ENCODE measurements at regions not wholly inside any gene's neighbourhood (a gene's known extent, or its start where the extent isn't known, plus 50 kb on each side); places are given as distances from the start of the nearest gene placed in this dataset.

- TF ChIP-seq MAZ (IDR thresholded peaks at IDR 0.05; ENCODE audit: borderline replicate concordance, low read depth, low read length) = no peak
- TF ChIP-seq CHD1 (IDR thresholded peaks at IDR 0.05; ENCODE audit: low read depth, low read length) = no peak
Measured at GRCh38 chr6:163707387-163708355, 293.2 kb downstream of the QKI start (continued).

DNA sequence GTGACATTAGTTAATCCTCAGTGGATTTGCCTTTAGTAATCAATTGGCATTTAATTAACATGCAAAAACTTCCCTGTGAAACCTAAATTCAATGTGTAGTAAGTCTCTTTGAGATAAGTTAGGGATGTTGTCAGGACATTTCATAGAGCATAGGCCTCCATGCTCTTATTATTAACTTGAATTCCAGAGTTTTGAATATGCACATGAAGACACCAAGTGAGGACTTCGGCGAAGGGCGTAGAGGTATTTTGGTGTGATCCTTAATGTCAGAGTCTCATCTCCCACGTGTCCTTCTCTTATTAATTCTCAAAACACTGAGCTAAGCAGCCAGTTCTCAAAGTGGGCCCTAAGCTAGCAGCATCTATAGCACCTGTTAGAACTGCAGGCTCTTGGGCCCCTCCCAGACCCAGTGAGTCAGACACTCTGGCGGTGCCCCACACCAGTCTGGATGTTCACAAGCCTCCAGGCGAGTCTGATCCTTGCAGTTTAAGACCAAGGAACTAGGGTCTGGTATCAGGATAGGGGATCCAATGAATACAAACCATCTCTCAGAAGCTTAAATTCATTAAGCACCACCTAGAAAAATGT lies 292.1 kb downstream of the QKI start:
- no peak overlapping the region for H3K4me2 ChIP-seq (ENCODE audit: low read depth, low read length)
- no peak overlapping the region for H3K9ac ChIP-seq (ENCODE audit: low read depth, low read length)
- ATAC-seq (ENCODE audit: low read depth) = no peak
- DNase-seq = no peak
- H4K8ac ChIP-seq (ENCODE audit: low read depth in 2 of 2, low read length in 2 of 2) = no peak overlapping the region
- no peak overlapping the region for H2BK120ac ChIP-seq (ENCODE audit: low read depth, low read length)
- POLR2A ChIA-PET (ENCODE audit: unreplicated experiment) = no interaction called here
- H3K79me1 ChIP-seq (ENCODE audit: low read depth in 1 of 2, low read length in 2 of 2) = no peaks in the 10 kb centered on the region
- CTCF ChIA-PET = interaction anchor here (1.3 to 1.5 kb wide), 2 partner anchors 10 to 25 kb away, joined by 3 read pairs; no protein-coding TSS in a partner anchor
- no peak overlapping the region for H2BK5ac ChIP-seq (ENCODE audit: low read depth, low read length, poor library complexity, severe bottlenecking)
- H2AK5ac ChIP-seq (ENCODE audit: low read depth, low read length) = no peak overlapping the region
- H3K36me3 ChIP-seq (ENCODE audit: control insufficient read depth, insufficient read depth, low read length) = no peaks in the 10 kb centered on the region
- in situ Hi-C loops (cut with MboI; ENCODE audit: low sequenced_read_pairs) (no loop called here), intact Hi-C loops (cut with micrococcal nuclease) (no loop called here), dilution Hi-C loops (cut with HindIII; ENCODE audit: low sequenced_read_pairs, unreplicated experiment) (no loop called here)
- no peak overlapping the region for H2AK9ac ChIP-seq (replicated peaks; ENCODE audit: low read depth, low read length, poor library complexity)
- H3K23ac ChIP-seq (ENCODE audit: low read depth, low read length) = no peak overlapping the region
- no peak overlapping the region for H4K91ac ChIP-seq (ENCODE audit: insufficient read depth, low read depth, low read length)
- H3K27ac ChIP-seq (ENCODE audit: insufficient read depth, low read length) = no peak overlapping the region
- no CpG with 5 or more reads among the region's 6 CpGs for WGBS, 2 experiments (ENCODE audit: extremely low coverage in 2 of 2, insufficient read length in 1 of 2)
- H3K4me3 ChIP-seq (ENCODE audit: insufficient read depth, low read depth, low read length) = no peak overlapping the region
- no peaks in the 10 kb centered on the region for H3K9me1 ChIP-seq (ENCODE audit: insufficient read depth, low read length)
- H3K27me3 ChIP-seq (ENCODE audit: control insufficient read depth, insufficient read depth, low read length) = peaks cover 5% of the 10 kb centered on the region
- H3K14ac ChIP-seq (replicated peaks; ENCODE audit: low read depth, low read length) = no peak overlapping the region
- 0 out of 2 replicates have a peak, but pooled peaks cover 2% of the 10 kb centered on the region for H3K9me3 ChIP-seq (ENCODE audit: control insufficient read depth, insufficient read depth, low read length)
- H3K4ac ChIP-seq (ENCODE audit: low read depth, low read length) = no peak overlapping the region
- no peak overlapping the region for H2BK20ac ChIP-seq (ENCODE audit: low read depth, low read length)
- no peak overlapping the region for H3K56ac ChIP-seq (ENCODE audit: extremely low read depth, insufficient read depth, low read length)
- no TSS peak for BruUV-seq (replicated peaks)
- H2BK15ac ChIP-seq (ENCODE audit: low read depth, low read length) = no peak overlapping the region
- H4K20me1 ChIP-seq (ENCODE audit: insufficient read depth, low read length) = no peaks in the 10 kb centered on the region
- H3K4me1 ChIP-seq (ENCODE audit: control insufficient read depth, insufficient read depth, low read length) = 0 out of 2 replicates have a peak, but pooled peaks cover 1% of the 10 kb centered on the region
- H2AFZ ChIP-seq (replicated peaks; ENCODE audit: low read length, poor library complexity) = no peak overlapping the region
- no peak overlapping the region for H4K5ac ChIP-seq (ENCODE audit: low read depth, low read length)
- H3K18ac ChIP-seq (ENCODE audit: low read depth, low read length) = no peak overlapping the region
- TF ChIP-seq RFX5 (IDR thresholded peaks at IDR 0.05; ENCODE audit: low read depth, low read length) = no peak
- TF ChIP-seq, protein P1, sequence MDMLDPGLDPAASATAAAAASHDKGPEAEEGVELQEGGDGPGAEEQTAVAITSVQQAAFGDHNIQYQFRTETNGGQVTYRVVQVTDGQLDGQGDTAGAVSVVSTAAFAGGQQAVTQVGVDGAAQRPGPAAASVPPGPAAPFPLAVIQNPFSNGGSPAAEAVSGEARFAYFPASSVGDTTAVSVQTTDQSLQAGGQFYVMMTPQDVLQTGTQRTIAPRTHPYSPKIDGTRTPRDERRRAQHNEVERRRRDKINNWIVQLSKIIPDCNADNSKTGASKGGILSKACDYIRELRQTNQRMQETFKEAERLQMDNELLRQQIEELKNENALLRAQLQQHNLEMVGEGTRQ (IDR thresholded peaks at IDR 0.05; ENCODE audit: low read depth, low read length) = no peak
- no peak for TF ChIP-seq CHD1 (IDR thresholded peaks at IDR 0.05; ENCODE audit: low read depth, low read length)
- TF ChIP-seq RCOR1 (IDR thresholded peaks at IDR 0.05; ENCODE audit: insufficient replicate concordance, low read length) = no peak
- no peak for TF ChIP-seq MXI1 (IDR thresholded peaks at IDR 0.05; ENCODE audit: borderline replicate concordance, low read depth, low read length)
- TF ChIP-seq, protein P2, sequence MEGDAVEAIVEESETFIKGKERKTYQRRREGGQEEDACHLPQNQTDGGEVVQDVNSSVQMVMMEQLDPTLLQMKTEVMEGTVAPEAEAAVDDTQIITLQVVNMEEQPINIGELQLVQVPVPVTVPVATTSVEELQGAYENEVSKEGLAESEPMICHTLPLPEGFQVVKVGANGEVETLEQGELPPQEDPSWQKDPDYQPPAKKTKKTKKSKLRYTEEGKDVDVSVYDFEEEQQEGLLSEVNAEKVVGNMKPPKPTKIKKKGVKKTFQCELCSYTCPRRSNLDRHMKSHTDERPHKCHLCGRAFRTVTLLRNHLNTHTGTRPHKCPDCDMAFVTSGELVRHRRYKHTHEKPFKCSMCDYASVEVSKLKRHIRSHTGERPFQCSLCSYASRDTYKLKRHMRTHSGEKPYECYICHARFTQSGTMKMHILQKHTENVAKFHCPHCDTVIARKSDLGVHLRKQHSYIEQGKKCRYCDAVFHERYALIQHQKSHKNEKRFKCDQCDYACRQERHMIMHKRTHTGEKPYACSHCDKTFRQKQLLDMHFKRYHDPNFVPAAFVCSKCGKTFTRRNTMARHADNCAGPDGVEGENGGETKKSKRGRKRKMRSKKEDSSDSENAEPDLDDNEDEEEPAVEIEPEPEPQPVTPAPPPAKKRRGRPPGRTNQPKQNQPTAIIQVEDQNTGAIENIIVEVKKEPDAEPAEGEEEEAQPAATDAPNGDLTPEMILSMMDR (conservative IDR thresholded peaks at IDR 0.05; ENCODE audit: low read depth, low read length) = no peak
- no peak for TF ChIP-seq RAD21 (IDR thresholded peaks at IDR 0.05; ENCODE audit: low read length)
- TF ChIP-seq, protein P3, sequence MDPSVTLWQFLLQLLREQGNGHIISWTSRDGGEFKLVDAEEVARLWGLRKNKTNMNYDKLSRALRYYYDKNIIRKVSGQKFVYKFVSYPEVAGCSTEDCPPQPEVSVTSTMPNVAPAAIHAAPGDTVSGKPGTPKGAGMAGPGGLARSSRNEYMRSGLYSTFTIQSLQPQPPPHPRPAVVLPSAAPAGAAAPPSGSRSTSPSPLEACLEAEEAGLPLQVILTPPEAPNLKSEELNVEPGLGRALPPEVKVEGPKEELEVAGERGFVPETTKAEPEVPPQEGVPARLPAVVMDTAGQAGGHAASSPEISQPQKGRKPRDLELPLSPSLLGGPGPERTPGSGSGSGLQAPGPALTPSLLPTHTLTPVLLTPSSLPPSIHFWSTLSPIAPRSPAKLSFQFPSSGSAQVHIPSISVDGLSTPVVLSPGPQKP (IDR thresholded peaks at IDR 0.05; ENCODE audit: borderline replicate concordance, low read depth, low read length) = no peak
- no peak for TF ChIP-seq CEBPB (IDR thresholded peaks at IDR 0.05; ENCODE audit: low read depth, low read length)

All from IMR-90 (cell line).